BLaER1 treated with 17β-estradiol and CSF1 and Interleukin-3, amounts not matched to agents 10 nM and 100 nM (cell line): ENCODE measurements at regions not wholly inside any gene's neighbourhood (a gene's known extent, or its start where the extent isn't known, plus 50 kb on each side); places are given as distances from the start of the nearest gene placed in this dataset.

Experiments
- H3K27ac ChIP-seq, 11 experiments: shearing (Covaris generic); formaldehyde crosslinking; 2 replicates each; pipeline ENCODE4 v1.8.1; 2022
- H3K27me3 ChIP-seq, 11 experiments: shearing (Covaris generic); formaldehyde crosslinking; 2 replicates each; pipeline ENCODE4 v1.8.1; 2022
- H3K36me3 ChIP-seq, 11 experiments: shearing (Covaris generic); formaldehyde crosslinking; 2 replicates each; pipeline ENCODE4 v1.8.1; 2022
- H3K4me1 ChIP-seq, 10 experiments: shearing (Covaris generic); formaldehyde crosslinking; 2 replicates each; pipeline ENCODE4 v1.8.1; 2022
- H3K4me2 ChIP-seq, 11 experiments: shearing (Covaris generic); formaldehyde crosslinking; 2 replicates each; pipeline ENCODE4 v1.8.1; 2022
- H3K4me3 ChIP-seq, 10 experiments: shearing (Covaris generic); formaldehyde crosslinking; 2 replicates each; pipeline ENCODE4 v1.8.1; 2022
- H3K9ac ChIP-seq, 11 experiments: shearing (Covaris generic); formaldehyde crosslinking; 2 replicates each; pipeline ENCODE4 v1.8.1; 2022
- H3K9me3 ChIP-seq, 11 experiments: shearing (Covaris generic); formaldehyde crosslinking; replicated peaks in 1 of 11; 2 replicates each; pipeline ENCODE4 v1.8.1; 2022
- H4K20me1 ChIP-seq, 11 experiments: shearing (Covaris generic); formaldehyde crosslinking; 2 replicates each; pipeline ENCODE4 v1.8.1; 2022
- Cebpa-rat ChIP-seq, 11 experiments: shearing (Covaris generic); IDR thresholded peaks; 2 replicates each; pipeline ENCODE4 v1.8.1; 2022

DNA sequence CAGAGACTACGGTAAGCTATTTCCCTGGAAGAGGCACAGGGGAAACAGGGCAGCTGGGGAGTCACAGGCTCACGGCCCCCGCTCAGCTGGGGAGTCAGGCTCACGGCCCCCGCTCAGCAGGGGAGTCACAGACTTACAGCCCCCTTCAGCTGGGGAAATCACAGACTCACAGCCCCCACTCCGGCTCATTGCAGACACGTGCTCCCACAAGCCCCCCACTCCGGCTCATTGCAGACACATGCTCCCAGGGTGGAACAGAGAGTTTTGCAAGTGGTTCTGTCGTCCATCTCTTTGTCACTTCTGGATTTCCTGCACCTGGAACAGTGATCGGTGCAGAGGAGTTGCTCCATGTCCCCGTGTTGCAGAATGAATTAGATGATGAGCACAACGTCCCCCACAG, 405.5 kb downstream of the CDH26 start:
- Histone ChIP-seq H3K4me2 (peak overlapping the region in 9 of 11 experiments; percentile 52 to 88 (median 74); a peak in 15 of 22 replicates), H3K27me3 (no peaks in the 10 kb centered on the region), H3K27ac (no peak overlapping the region), H3K36me3 (peaks cover 0 to 6% (median 0%) of the 10 kb centered on the region in 11 experiments; a peak in 1 of 22 replicates), H3K9ac (no peak overlapping the region), H3K4me1 (peaks cover 17 to 56% (median 41%) of the 10 kb centered on the region in 10 experiments), H3K9me3 (peaks cover 1 to 9% (median 4%) of the 10 kb centered on the region in 11 experiments; a peak in 15 of 22 replicates), H4K20me1 (peaks cover 0 to 5% (median 0%) of the 10 kb centered on the region in 11 experiments; a peak in 2 of 22 replicates), H3K4me3 (no peak overlapping the region)
- TF ChIP-seq Cebpa-rat (IDR thresholded peaks at IDR 0.05), result no peak

DNA sequence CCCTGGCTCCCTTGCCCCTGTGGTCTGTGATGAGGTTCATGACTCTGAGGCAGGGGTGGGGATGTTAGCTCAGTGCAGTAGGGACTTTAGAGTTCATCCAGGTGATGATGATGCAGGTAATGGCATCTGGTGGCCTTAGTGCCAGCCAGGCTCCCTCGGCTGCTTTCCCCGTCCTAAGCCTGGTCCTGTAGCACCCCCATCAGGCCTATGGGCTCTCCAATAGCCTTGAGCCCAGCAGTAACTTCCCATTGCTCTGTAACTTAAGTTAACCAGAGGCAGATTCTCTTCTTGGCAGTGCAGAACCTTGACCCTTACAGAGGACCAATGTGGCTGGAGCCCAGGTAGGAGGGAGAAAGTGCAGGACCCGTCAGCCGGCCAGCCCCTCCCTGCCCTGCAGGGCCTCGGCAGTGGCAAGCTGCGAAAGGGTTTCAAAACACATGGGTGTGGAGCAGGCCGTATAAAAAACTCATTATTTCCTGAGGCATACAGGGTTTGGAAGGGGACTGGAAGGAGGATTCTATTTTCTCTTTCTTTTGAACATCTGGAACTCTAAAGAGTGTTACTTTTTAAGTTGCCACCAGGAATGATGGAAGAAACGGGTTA, 406.9 kb downstream of the CDH26 start:
- Histone ChIP-seq H3K4me3 (no peak overlapping the region), H3K9ac (no peak overlapping the region), H3K36me3 (peaks cover 0 to under 1% (median 0%) of the 10 kb centered on the region in 11 experiments; a peak in 1 of 22 replicates), H3K27ac (no peak overlapping the region), H4K20me1 (peaks cover 0 to 5% (median 0%) of the 10 kb centered on the region in 11 experiments; a peak in 2 of 22 replicates), H3K4me2 (peak overlapping the region in 4 of 11 experiments; percentile 32 to 58 (median 37); a peak in 5 of 22 replicates), H3K27me3 (no peaks in the 10 kb centered on the region), H3K4me1 (peaks cover 17 to 56% (median 41%) of the 10 kb centered on the region in 10 experiments), H3K9me3 (peaks cover 5 to 15% (median 10%) of the 10 kb centered on the region in 11 experiments; a peak in 15 of 22 replicates)
- TF ChIP-seq Cebpa-rat (IDR thresholded peaks at IDR 0.05), result no peak

DNA sequence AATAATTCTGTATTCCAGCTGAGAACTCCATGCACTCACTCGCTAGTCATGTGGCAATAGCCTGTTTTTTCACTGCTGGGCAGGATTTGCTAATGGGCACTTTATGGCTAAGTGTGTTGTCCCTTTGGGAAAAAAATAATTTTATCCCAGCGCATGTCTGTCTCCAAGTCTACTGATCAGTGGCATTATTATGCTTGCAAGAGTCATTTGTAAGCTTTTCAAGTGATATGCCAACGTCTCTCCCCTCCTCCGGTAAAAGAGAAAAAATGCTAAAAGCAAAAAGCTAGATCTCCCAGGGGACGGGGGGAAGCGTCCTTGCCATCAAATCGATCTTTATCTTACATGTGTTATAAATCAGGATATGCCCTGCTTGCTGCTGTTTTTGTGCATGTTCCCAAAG, 407.7 kb downstream of the CDH26 start:
- Histone ChIP-seq H3K27me3 (no peaks in the 10 kb centered on the region), H4K20me1 (peaks cover 0 to 5% (median 0%) of the 10 kb centered on the region in 11 experiments; a peak in 2 of 22 replicates), H3K4me2 (peak overlapping the region in 6 of 11 experiments; percentile 19 to 58 (median 37); a peak in 9 of 22 replicates), H3K9me3 (peaks cover 5 to 15% (median 10%) of the 10 kb centered on the region in 11 experiments; a peak in 15 of 22 replicates), H3K36me3 (no peaks in the 10 kb centered on the region), H3K27ac (no peak overlapping the region), H3K4me3 (no peak overlapping the region), H3K9ac (no peak overlapping the region), H3K4me1 (peaks cover 17 to 54% (median 40%) of the 10 kb centered on the region in 10 experiments)
- no peak for TF ChIP-seq Cebpa-rat (IDR thresholded peaks at IDR 0.05)

DNA sequence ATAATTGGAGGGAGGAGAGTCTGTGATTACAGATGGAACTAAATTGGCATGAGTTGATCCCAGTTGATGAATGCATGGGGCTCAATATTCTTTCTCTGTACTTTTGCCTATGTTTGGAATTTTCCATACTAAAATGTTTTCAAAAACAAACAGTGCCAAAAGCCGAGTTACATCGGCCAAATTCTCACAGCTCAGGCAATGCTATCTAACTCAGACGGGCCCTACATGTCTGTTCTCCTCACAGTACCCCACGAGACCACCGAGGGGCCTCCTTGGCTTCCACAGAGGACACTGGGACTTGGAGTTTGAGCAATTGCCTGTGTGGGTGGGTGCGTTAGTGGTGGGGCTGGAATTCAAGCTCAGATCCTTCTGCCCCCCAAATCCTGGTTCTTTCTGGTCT, 413.2 kb downstream of the CDH26 start:
- no peaks in the 10 kb centered on the region for H3K36me3 ChIP-seq
- no peaks in the 10 kb centered on the region for H3K27me3 ChIP-seq
- TF ChIP-seq Cebpa-rat (IDR thresholded peaks at IDR 0.05), result no peak
- no peak overlapping the region for H3K27ac ChIP-seq
- no peak overlapping the region for H3K4me2 ChIP-seq
- H3K4me3 ChIP-seq, result no peak overlapping the region
- H3K4me1 ChIP-seq, result peaks cover 0 to 12% (median 10%) of the 10 kb centered on the region in 10 experiments; a peak in 15 of 20 replicates
- H4K20me1 ChIP-seq, result no peaks in the 10 kb centered on the region; a peak in 1 of 22 replicates
- H3K9ac ChIP-seq, result no peak overlapping the region
- peaks cover 5 to 16% (median 10%) of the 10 kb centered on the region in 11 experiments; a peak in 15 of 22 replicates for H3K9me3 ChIP-seq

DNA sequence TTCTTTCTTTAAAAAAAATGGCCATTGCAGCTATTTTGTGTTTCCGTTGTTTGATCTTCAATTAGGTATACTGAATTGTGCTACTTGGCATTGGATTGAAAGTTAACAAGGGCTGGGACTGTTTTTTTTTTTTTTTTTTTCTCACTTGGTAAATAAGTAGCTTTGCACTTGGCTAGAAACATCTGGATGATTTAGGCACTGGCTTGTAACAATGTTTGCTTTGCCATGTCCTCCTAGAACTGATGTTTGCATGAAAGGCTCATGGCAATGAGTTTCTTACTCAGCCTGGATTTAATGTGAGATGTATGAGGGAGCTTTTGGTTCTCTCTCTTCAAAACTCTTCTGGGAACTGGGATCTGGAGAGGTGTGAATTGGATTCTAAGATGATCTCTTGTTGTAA, 414.1 kb downstream of the CDH26 start:
- no peaks in the 10 kb centered on the region; a peak in 1 of 22 replicates for H4K20me1 ChIP-seq
- peaks cover 5 to 16% (median 10%) of the 10 kb centered on the region in 11 experiments; a peak in 15 of 22 replicates for H3K9me3 ChIP-seq
- H3K4me1 ChIP-seq, result peaks cover 0 to 9% (median 8%) of the 10 kb centered on the region in 10 experiments; a peak in 15 of 20 replicates
- H3K4me2 ChIP-seq, result peak overlapping the region in 8 of 11 experiments; percentile 1 to 59 (median 42); a peak in 12 of 22 replicates
- H3K27me3 ChIP-seq, result no peaks in the 10 kb centered on the region
- no peak overlapping the region for H3K4me3 ChIP-seq
- no peak for TF ChIP-seq Cebpa-rat (IDR thresholded peaks at IDR 0.05)
- no peak overlapping the region for H3K27ac ChIP-seq
- H3K36me3 ChIP-seq, result no peaks in the 10 kb centered on the region
- no peak overlapping the region for H3K9ac ChIP-seq

DNA sequence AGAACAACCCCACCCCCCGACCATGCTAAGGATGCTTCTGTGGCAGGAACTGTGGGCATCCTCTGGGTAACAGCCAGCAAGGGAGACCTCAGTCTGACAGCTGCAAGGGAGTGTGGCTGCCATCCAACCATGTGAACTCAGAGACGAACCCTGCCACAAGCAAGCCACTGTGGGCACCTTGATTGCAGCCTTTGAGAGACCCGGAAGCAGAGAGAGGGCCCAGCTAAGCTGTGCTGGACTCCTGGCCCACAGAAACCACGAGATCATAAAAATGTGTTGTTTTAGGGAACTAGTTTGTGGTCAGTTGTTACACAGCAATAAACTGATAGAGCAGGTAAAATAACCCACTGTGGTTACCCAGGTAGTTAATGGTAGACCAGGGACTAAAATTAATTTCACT, 414.6 kb downstream of the CDH26 start:
- no peaks in the 10 kb centered on the region for H3K27me3 ChIP-seq
- H3K9me3 ChIP-seq, result peaks cover 5 to 16% (median 10%) of the 10 kb centered on the region in 11 experiments; a peak in 15 of 22 replicates
- H3K27ac ChIP-seq, result no peak overlapping the region
- H4K20me1 ChIP-seq, result no peaks in the 10 kb centered on the region; a peak in 1 of 22 replicates
- H3K36me3 ChIP-seq, result no peaks in the 10 kb centered on the region
- TF ChIP-seq Cebpa-rat (IDR thresholded peaks at IDR 0.05), result no peak
- H3K4me1 ChIP-seq, result peaks cover 0 to 9% (median 8%) of the 10 kb centered on the region in 10 experiments; a peak in 15 of 20 replicates
- H3K4me3 ChIP-seq, result no peak overlapping the region
- H3K9ac ChIP-seq, result no peak overlapping the region
- peak overlapping the region in 8 of 11 experiments; percentile 1 to 59 (median 42); a peak in 13 of 22 replicates for H3K4me2 ChIP-seq

DNA sequence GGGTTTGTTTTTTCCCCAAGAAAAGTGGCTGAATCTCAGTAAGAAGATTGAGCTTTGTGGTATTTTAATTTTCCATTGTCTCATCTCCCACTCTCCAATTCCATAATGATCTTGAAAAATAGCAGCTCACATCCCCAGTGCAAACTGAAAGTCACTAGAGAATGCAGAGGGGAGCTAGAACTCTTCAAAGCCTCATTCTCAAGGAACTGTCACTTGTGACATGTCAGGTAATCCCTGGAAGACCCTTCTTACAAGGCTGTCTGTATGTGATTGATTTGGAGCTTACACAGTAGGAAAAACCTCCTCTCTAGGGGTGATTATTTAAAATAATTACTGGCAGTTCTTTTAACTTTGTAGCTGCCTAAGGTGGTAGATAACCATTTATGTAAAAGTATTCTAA, 420.4 kb downstream of the CDH26 start:
- Histone ChIP-seq H3K36me3 (no peaks in the 10 kb centered on the region), H3K27me3 (no peaks in the 10 kb centered on the region), H3K9me3 (peaks cover 6 to 24% (median 17%) of the 10 kb centered on the region in 11 experiments; a peak in 20 of 22 replicates), H4K20me1 (no peaks in the 10 kb centered on the region), H3K4me3 (no peak overlapping the region), H3K4me1 (no peaks in the 10 kb centered on the region), H3K27ac (no peak overlapping the region), H3K4me2 (no peak overlapping the region), H3K9ac (no peak overlapping the region)
- no peak for TF ChIP-seq Cebpa-rat (IDR thresholded peaks at IDR 0.05)

DNA sequence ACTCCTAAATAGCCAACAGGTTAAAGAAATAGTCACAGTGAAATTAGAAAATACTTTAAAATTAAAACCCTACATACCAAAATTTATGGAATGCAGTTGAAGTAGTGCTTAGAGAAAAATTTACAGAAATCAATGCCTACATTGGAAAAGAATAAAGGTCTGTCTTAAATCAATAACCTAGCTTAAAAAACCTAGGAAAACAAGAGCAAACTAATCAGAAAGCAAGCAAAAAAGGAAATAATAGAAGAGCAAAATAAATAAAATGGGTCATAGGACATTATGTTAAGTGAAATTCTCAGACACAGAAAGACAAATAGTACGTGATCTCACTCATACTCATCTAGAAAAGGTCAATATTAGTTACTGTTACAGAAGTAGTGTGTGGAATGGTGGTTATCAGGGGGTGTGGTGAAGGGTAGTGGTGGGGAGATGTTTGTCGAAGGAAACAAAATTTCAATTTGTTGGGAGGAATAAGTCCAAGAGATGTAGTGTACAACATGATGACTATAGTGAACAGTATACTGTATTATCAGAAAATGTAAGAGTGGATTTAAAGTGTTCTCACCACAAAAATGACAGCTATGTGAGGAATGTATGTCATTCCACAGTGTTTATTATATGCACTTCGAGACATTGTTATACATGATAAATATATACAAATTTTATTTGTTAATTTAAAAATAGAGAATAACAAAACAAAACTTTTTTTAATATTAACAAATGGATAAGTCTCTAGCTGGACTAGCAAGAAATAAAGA, 423.6 kb downstream of the CDH26 start:
- H3K27ac ChIP-seq, result no peak overlapping the region
- H3K4me1 ChIP-seq, result no peaks in the 10 kb centered on the region
- no peak overlapping the region for H3K4me2 ChIP-seq
- TF ChIP-seq Cebpa-rat (IDR thresholded peaks at IDR 0.05), result no peak
- no peaks in the 10 kb centered on the region for H4K20me1 ChIP-seq
- H3K27me3 ChIP-seq, result no peaks in the 10 kb centered on the region
- H3K36me3 ChIP-seq, result no peaks in the 10 kb centered on the region
- peaks cover 6 to 28% (median 18%) of the 10 kb centered on the region in 11 experiments; a peak in 20 of 22 replicates for H3K9me3 ChIP-seq
- no peak overlapping the region for H3K4me3 ChIP-seq
- no peak overlapping the region for H3K9ac ChIP-seq

DNA sequence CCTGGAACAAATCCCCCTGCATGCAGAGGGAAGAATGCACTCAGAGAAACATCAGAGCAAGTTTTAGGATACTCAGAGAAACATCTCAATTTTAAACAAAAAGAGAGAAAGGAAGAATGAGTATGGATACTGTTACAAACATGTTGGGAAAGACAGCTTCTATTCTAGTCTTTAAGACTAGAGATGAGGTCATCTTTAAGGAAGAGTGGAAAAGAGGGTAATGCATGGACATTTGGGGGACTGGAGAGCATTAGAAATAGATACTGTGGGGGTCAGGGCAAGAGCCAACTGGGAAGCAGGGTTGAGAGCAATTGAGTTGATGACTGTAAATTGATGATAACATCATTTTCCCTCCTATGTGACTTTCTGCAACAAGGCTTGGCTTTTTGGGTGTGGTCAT, 431.2 kb downstream of the CDH26 start:
- Histone ChIP-seq H3K9me3 (peaks cover 0 to 10% (median 0%) of the 10 kb centered on the region in 11 experiments; a peak in 4 of 22 replicates), H3K36me3 (no peaks in the 10 kb centered on the region), H3K4me1 (no peaks in the 10 kb centered on the region), H3K4me3 (no peak overlapping the region), H4K20me1 (no peaks in the 10 kb centered on the region), H3K27ac (no peak overlapping the region), H3K27me3 (no peaks in the 10 kb centered on the region), H3K4me2 (no peak overlapping the region), H3K9ac (no peak overlapping the region)
- no peak for TF ChIP-seq Cebpa-rat (IDR thresholded peaks at IDR 0.05)
